ENCODE measurements at regions not wholly inside any gene's neighbourhood (a gene's known extent, or its start where the extent isn't known, plus 50 kb on each side); places are given as distances from the start of the nearest gene placed in this dataset.
"Not testable (repeated sequence)": the region's sequence is repeated elsewhere in the genome, so short reads cannot be mapped to it uniquely, and the experiment has no call there.

- Histone ChIP-seq H3K36me3 (ENCODE audit: control insufficient read depth in 4 of 4, insufficient read depth in 4 of 4, low read length in 4 of 4) (no peaks in the 10 kb centered on the region), H3K27me3 (ENCODE audit: control insufficient read depth in 3 of 3, insufficient read depth in 3 of 3, low read length in 2 of 3) (peaks cover 8 to 60% (median 39%) of the 10 kb centered on the region in 3 donors), H3K27ac (ENCODE audit: low read depth in 1 of 2, low read length in 1 of 2) (no peak overlapping the region), H3K4me1 (ENCODE audit: control insufficient read depth in 5 of 5, insufficient read depth in 5 of 5, low read length in 5 of 5) (no peaks in the 10 kb centered on the region), H3K9me3 (ENCODE audit: control insufficient read depth in 4 of 4, insufficient read depth in 3 of 4, low read length in 3 of 4) (peaks cover 0 to 3% (median 0%) of the 10 kb centered on the region in 4 donors), H3K4me3 (no peak overlapping the region), H3K9ac (ENCODE audit: insufficient read depth in 1 of 2, low read length in 2 of 2) (no peak overlapping the region)
- no peak for TF ChIP-seq CTCF (IDR thresholded peaks at IDR 0.05; ENCODE audit: control extremely low read depth, extremely low read depth)
- no peak for DNase-seq
- ATAC-seq (ENCODE audit: insufficient read depth, low FRiP score) = no peak
- WGBS, 2 donors = 32 to 38% methylated on average over 14 of the region's 14 CpGs
Observed at GRCh38 chr17:34424814-34425491, 61.9 kb upstream of the CCL1 start.

GRCh38 chr17:34423978-34424813, 61.2 kb upstream of the CCL1 start:
- Histone ChIP-seq H3K27ac (ENCODE audit: low read depth in 1 of 2, low read length in 1 of 2) (no peak overlapping the region), H3K9ac (ENCODE audit: insufficient read depth in 1 of 2, low read length in 2 of 2) (no peak overlapping the region), H3K9me3 (ENCODE audit: control insufficient read depth in 4 of 4, insufficient read depth in 3 of 4, low read length in 3 of 4) (peaks cover 0 to 3% (median 0%) of the 10 kb centered on the region in 4 donors), H3K36me3 (ENCODE audit: control insufficient read depth in 4 of 4, insufficient read depth in 4 of 4, low read length in 4 of 4) (no peaks in the 10 kb centered on the region), H3K4me3 (no peak overlapping the region), H3K27me3 (ENCODE audit: control insufficient read depth in 3 of 3, insufficient read depth in 3 of 3, low read length in 2 of 3) (peaks cover 8 to 60% (median 39%) of the 10 kb centered on the region in 3 donors), H3K4me1 (ENCODE audit: control insufficient read depth in 5 of 5, insufficient read depth in 5 of 5, low read length in 5 of 5) (no peaks in the 10 kb centered on the region)
- DNase-seq = no peak
- 9 to 12% methylated on average over 24 to 29 of the region's 29 CpGs for WGBS, 2 donors
- no peak for TF ChIP-seq CTCF (IDR thresholded peaks at IDR 0.05; ENCODE audit: control extremely low read depth, extremely low read depth)
- ATAC-seq (ENCODE audit: insufficient read depth, low FRiP score) = no peak

- H3K27me3 ChIP-seq (ENCODE audit: control insufficient read depth in 3 of 3, insufficient read depth in 3 of 3, low read length in 2 of 3) = peaks cover 8 to 60% (median 39%) of the 10 kb centered on the region in 3 donors
- WGBS, 2 donors = 69 to 91% methylated on average over 4 to 6 of the region's 7 CpGs
Observed at GRCh38 chr17:34423315-34423714, 60.3 kb upstream of the CCL1 start.

GRCh38 chr17:34420900-34421299, 57.9 kb upstream of the CCL1 start:
- no peak for TF ChIP-seq CTCF (IDR thresholded peaks at IDR 0.05; ENCODE audit: control extremely low read depth, extremely low read depth)
- Histone ChIP-seq H3K4me1 (ENCODE audit: control insufficient read depth in 5 of 5, insufficient read depth in 5 of 5, low read length in 5 of 5) (no peaks in the 10 kb centered on the region), H3K27ac (ENCODE audit: low read depth in 1 of 2, low read length in 1 of 2) (no peak overlapping the region), H3K9me3 (ENCODE audit: control insufficient read depth in 4 of 4, insufficient read depth in 3 of 4, low read length in 3 of 4) (peaks cover 0 to 7% (median 0%) of the 10 kb centered on the region in 4 donors), H3K9ac (ENCODE audit: insufficient read depth in 1 of 2, low read length in 2 of 2) (no peak overlapping the region), H3K36me3 (ENCODE audit: control insufficient read depth in 4 of 4, insufficient read depth in 4 of 4, low read length in 4 of 4) (no peaks in the 10 kb centered on the region), H3K4me3 (no peak overlapping the region), H3K27me3 (ENCODE audit: control insufficient read depth in 3 of 3, insufficient read depth in 3 of 3, low read length in 2 of 3) (peaks cover 8 to 40% (median 30%) of the 10 kb centered on the region in 3 donors)
- ATAC-seq (ENCODE audit: insufficient read depth, low FRiP score) (no peak), DNase-seq (no peak)
- 49 to 71% methylated on average over 3 of the region's 3 CpGs for WGBS, 2 donors

More at GRCh38 chr17:34423315-34423714, 60.3 kb upstream of the CCL1 start:
- not testable (repeated sequence) for DNase-seq; H3K27ac ChIP-seq (ENCODE audit: low read depth in 1 of 2, low read length in 1 of 2); H3K4me3 ChIP-seq; ATAC-seq (ENCODE audit: insufficient read depth, low FRiP score); H3K4me1 ChIP-seq (ENCODE audit: control insufficient read depth in 5 of 5, insufficient read depth in 5 of 5, low read length in 5 of 5); H3K9me3 ChIP-seq (ENCODE audit: control insufficient read depth in 4 of 4, insufficient read depth in 3 of 4, low read length in 3 of 4); H3K36me3 ChIP-seq (ENCODE audit: control insufficient read depth in 4 of 4, insufficient read depth in 4 of 4, low read length in 4 of 4); H3K9ac ChIP-seq (ENCODE audit: insufficient read depth in 1 of 2, low read length in 2 of 2)

Data from lung (tissue), 11 donors.